Prostate gland (tissue), 2 donors: ENCODE measurements at regions not wholly inside any gene's neighbourhood (a gene's known extent, or its start where the extent isn't known, plus 50 kb on each side); places are given as distances from the start of the nearest gene placed in this dataset.

Experiments used
- DNase-seq: peaks from one replicate; pipeline ENCODE4 v3.0.0-alpha.2; 2019; ENCODE audit warnings: low spot score
- H3K27ac ChIP-seq, 2 donors: fragments of 200-600 bp; sonication (generic); 2 replicates each; pipeline ENCODE4 v1.5.1; 2017 to 2019
- H3K27me3 ChIP-seq: fragments of 200-600 bp; sonication (generic); replicated peaks from 2 replicates; pipeline ENCODE4 v1.5.1; 2019; ENCODE audit not compliant: insufficient read depth
- H3K36me3 ChIP-seq, 2 donors: fragments of 200-600 bp; sonication (generic); 1 replicate in 1 of 2; 2 replicates in 1 of 2; pipeline versions ENCODE4 v1.5.1 to v1.8.1; 2017 to 2019
- H3K4me1 ChIP-seq: fragments of 200-600 bp; sonication (generic); replicated peaks from 2 replicates; pipeline ENCODE4 v1.5.1; 2019
- H3K4me3 ChIP-seq, 2 donors: fragments of 200-600 bp; sonication (generic); 2 replicates each; pipeline ENCODE4 v1.5.1; 2017 to 2019
- H3K9me3 ChIP-seq: fragments of 200-600 bp; sonication (generic); 2 replicates; pipeline ENCODE4 v1.5.1; 2017
- CTCF ChIP-seq, 4 experiments: fragments of 200-600 bp in 2 of 4; fragments of 450-650 bp in 2 of 4; sonication (generic) in 2 of 4; IDR thresholded peaks; 1 replicate in 3 of 4; 2 replicates in 1 of 4; pipeline ENCODE4 v1.5.1; 2016 to 2019; ENCODE audit warnings: antibody characterized with exemption in 4 of 4, mild to moderate bottlenecking in 2 of 4, moderate library complexity in 2 of 4
- POLR2A ChIP-seq: fragments of 450-650 bp; IDR thresholded peaks from one replicate; pipeline ENCODE4 v1.6.1; 2016; ENCODE audit warnings: antibody characterized with exemption, mild to moderate bottlenecking
- POLR2AphosphoS5 ChIP-seq: sonication (generic); formaldehyde crosslinking; IDR thresholded peaks from one replicate; pipeline ENCODE4 v1.6.1; 2017; ENCODE audit warnings: antibody characterized with exemption
- WGBS: methylation state at CpG from one replicate; pipeline ENCODE4 v1.1.5; 2018; 5-methylcytosine and 5-hydroxymethylcytosine counted together
- intact Hi-C: fragments of 100-400 bp; cut with DNase I; formaldehyde crosslinking; loops from one replicate; pipeline ENCODE4 v1.14.2; 2022

- WGBS, result 65% methylated on average over 2 of the region's 2 CpGs
- H3K27ac ChIP-seq, result no peak overlapping the region
- no peak for TF ChIP-seq CTCF (IDR thresholded peaks at IDR 0.05)
- no peak for TF ChIP-seq POLR2AphosphoS5
- no peak for TF ChIP-seq POLR2A
- H3K27me3 ChIP-seq, result no peaks in the 10 kb centered on the region
- H3K4me1 ChIP-seq, result no peaks in the 10 kb centered on the region
- no peak for DNase-seq
- H3K4me3 ChIP-seq, result no peak overlapping the region
- intact Hi-C loops, result no loop called here
- no peaks in the 10 kb centered on the region for H3K36me3 ChIP-seq
- H3K9me3 ChIP-seq, result no peaks in the 10 kb centered on the region
These were observed 205.3 kb upstream of the CNR1 start for GRCh38 chr6:88371480-88371879.

- Histone ChIP-seq H3K27me3 (no peaks in the 10 kb centered on the region), H3K36me3 (no peaks in the 10 kb centered on the region), H3K9me3 (no peaks in the 10 kb centered on the region), H3K4me3 (no peak overlapping the region), H3K27ac (no peak overlapping the region), H3K4me1 (no peaks in the 10 kb centered on the region)
- no peak for TF ChIP-seq POLR2A
- no peak for TF ChIP-seq POLR2AphosphoS5
- no peak for TF ChIP-seq CTCF (IDR thresholded peaks at IDR 0.05)
- DNase-seq, result no peak
- 96% methylated on average over 4 of the region's 4 CpGs for WGBS
- intact Hi-C loops, result no loop called here
These were observed 204.1 kb upstream of the CNR1 start for GRCh38 chr6:88370127-88370710.

- no peak for TF ChIP-seq POLR2AphosphoS5
- no peak for TF ChIP-seq POLR2A
- TF ChIP-seq CTCF (IDR thresholded peaks at IDR 0.05), result no peak
- no peak for DNase-seq
- Histone ChIP-seq H3K27ac (no peak overlapping the region), H3K36me3 (no peaks in the 10 kb centered on the region), H3K27me3 (no peaks in the 10 kb centered on the region), H3K4me1 (no peaks in the 10 kb centered on the region), H3K4me3 (no peak overlapping the region), H3K9me3 (no peaks in the 10 kb centered on the region)
- intact Hi-C loops, result no loop called here
- WGBS, result 93% methylated on average over 3 of the region's 3 CpGs
These were observed 203.1 kb upstream of the CNR1 start for GRCh38 chr6:88369262-88369661.

GRCh38 chr6:88368071-88368787 lies 202.1 kb upstream of the CNR1 start:
- DNase-seq, result no peak
- Histone ChIP-seq H3K4me1 (no peaks in the 10 kb centered on the region), H3K27ac (no peak overlapping the region), H3K36me3 (no peaks in the 10 kb centered on the region), H3K27me3 (no peaks in the 10 kb centered on the region), H3K4me3 (no peak overlapping the region), H3K9me3 (no peaks in the 10 kb centered on the region)
- TF ChIP-seq CTCF (IDR thresholded peaks at IDR 0.05), result no peak
- TF ChIP-seq POLR2AphosphoS5, result no peak
- TF ChIP-seq POLR2A, result no peak
- intact Hi-C loops, result no loop called here
- WGBS, result 58% methylated on average over 2 of the region's 2 CpGs

- Histone ChIP-seq H3K27ac (no peak overlapping the region), H3K36me3 (no peaks in the 10 kb centered on the region), H3K9me3 (no peaks in the 10 kb centered on the region), H3K27me3 (no peaks in the 10 kb centered on the region), H3K4me1 (no peaks in the 10 kb centered on the region), H3K4me3 (no peak overlapping the region)
- TF ChIP-seq POLR2A (no peak), CTCF (IDR thresholded peaks at IDR 0.05) (no peak), POLR2AphosphoS5 (no peak)
- 32% methylated on average over 1 of the region's 1 CpG for WGBS
- intact Hi-C loops, result no loop called here
- no peak for DNase-seq
These were observed 201.1 kb upstream of the CNR1 start for GRCh38 chr6:88367248-88367647.
